HepG2 (cell line): ENCODE measurements at regions not wholly inside any gene's neighbourhood (a gene's known extent, or its start where the extent isn't known, plus 50 kb on each side); places are given as distances from the start of the nearest gene placed in this dataset.

ENCODE experiments used
- CBX5 ChIP-seq: sonication (generic); formaldehyde crosslinking; IDR thresholded peaks from 2 replicates; pipeline ENCODE4 v1.4.0; 2020; ENCODE audit warnings: missing genetic modification reagents, borderline replicate concordance
- EEA1 ChIP-seq: sonication (generic); formaldehyde crosslinking; IDR thresholded peaks from 2 replicates; pipeline ENCODE4 v1.5.1; 2020; ENCODE audit warnings: mild to moderate bottlenecking, missing genetic modification reagents, borderline replicate concordance
- FOXA1 ChIP-seq, 2 experiments: fragments of 450-650 bp in 1 of 2; sonication (generic) in 1 of 2; formaldehyde crosslinking in 1 of 2; IDR thresholded peaks; 2 replicates each; pipeline versions ENCODE4 v1.4.0 to v1.6.1; 2016 to 2020; ENCODE audit warnings: missing genetic modification reagents in 1 of 2
- FOXK1 ChIP-seq: sonication (generic); formaldehyde crosslinking; IDR thresholded peaks from 2 replicates; pipeline ENCODE4 v1.4.0; 2020; ENCODE audit warnings: low read depth, missing genetic modification reagents, borderline replicate concordance
- PLSCR1 ChIP-seq: sonication (generic); formaldehyde crosslinking; IDR thresholded peaks from 2 replicates; pipeline ENCODE4 v1.5.0; 2020; ENCODE audit warnings: missing genetic modification reagents, mild to moderate bottlenecking, borderline replicate concordance
- POGZ ChIP-seq: sonication (generic); formaldehyde crosslinking; IDR thresholded peaks from 2 replicates; pipeline ENCODE4 v1.4.0; 2020; ENCODE audit warnings: mild to moderate bottlenecking, missing genetic modification reagents
- POLR2A ChIP-seq, 2 experiments: IDR thresholded peaks; 2 replicates each; pipeline ENCODE4 v1.6.1; 2011; ENCODE audit warnings: low read depth in 2 of 2, low read length in 2 of 2, mild to moderate bottlenecking in 1 of 2, moderate library complexity in 1 of 2; ENCODE audit not compliant: insufficient read depth in 1 of 2
- POLR2AphosphoS5 ChIP-seq: IDR thresholded peaks from 2 replicates; pipeline ENCODE4 v1.6.1; 2012; ENCODE audit warnings: low read depth, low read length
- SUZ12 ChIP-seq: fragments of 150-350 bp; IDR thresholded peaks from 2 replicates; pipeline ENCODE4 v1.6.1; 2014; ENCODE audit warnings: low read depth, low read length
- TCF12 ChIP-seq, 2 experiments: fragments of 450-650 bp in 1 of 2; sonication (generic) in 1 of 2; formaldehyde crosslinking in 1 of 2; IDR thresholded peaks; 2 replicates each; pipeline versions ENCODE4 v1.6.1 to v1.8.0; 2017 to 2022; ENCODE audit warnings: antibody characterized with exemption in 1 of 2, mild to moderate bottlenecking in 1 of 2, missing genetic modification reagents in 1 of 2, moderate library complexity in 1 of 2
- UBTF ChIP-seq: sonication (generic); formaldehyde crosslinking; IDR thresholded peaks from 2 replicates; pipeline ENCODE4 v1.4.0; 2020; ENCODE audit warnings: mild to moderate bottlenecking, missing genetic modification reagents
- YY1 ChIP-seq: IDR thresholded peaks from 2 replicates; pipeline ENCODE4 v1.6.1; 2011; ENCODE audit warnings: low read length, low read depth, moderate library complexity, mild to moderate bottlenecking; ENCODE audit not compliant: insufficient read depth, insufficient replicate concordance
- ZNF367 ChIP-seq: sonication (generic); formaldehyde crosslinking; IDR thresholded peaks from 2 replicates; pipeline ENCODE4 v1.4.0; 2020; ENCODE audit warnings: missing genetic modification reagents, borderline replicate concordance
- TF ChIP-seq, protein P1 (sequence below): sonication (generic); formaldehyde crosslinking; IDR thresholded peaks from 2 replicates; pipeline ENCODE4 v1.4.0; 2020; ENCODE audit warnings: mild to moderate bottlenecking, low read depth, missing genetic modification reagents

GRCh38 chr4:171588051-171588545 lies 225.1 kb upstream of the GALNTL6 start:
- TF ChIP-seq EEA1 (CRISPR knock-in tag) (no peak), FOXA1 (IDR thresholded peaks at IDR 0.05) (no peak), FOXA1 (CRISPR knock-in tag; IDR thresholded peaks at IDR 0.05) (no peak), TCF12 (IDR thresholded peaks at IDR 0.05) (no peak), TCF12 (CRISPR knock-in tag; IDR thresholded peaks at IDR 0.05) (no peak), POLR2AphosphoS5 (no peak), UBTF (CRISPR knock-in tag) (no peak), POGZ (CRISPR knock-in tag) (no peak), ZNF367 (CRISPR knock-in tag) (no peak), FOXK1 (CRISPR knock-in tag) (no peak), YY1 (no peak), SUZ12 (no peak), PLSCR1 (CRISPR knock-in tag) (no peak), POLR2A (IDR thresholded peaks at IDR 0.05; ENCODE audit: insufficient read depth in 1 of 2, low read depth in 2 of 2, low read length in 2 of 2) (no peak), CBX5 (CRISPR knock-in tag) (no peak)
- TF ChIP-seq, protein P1, sequence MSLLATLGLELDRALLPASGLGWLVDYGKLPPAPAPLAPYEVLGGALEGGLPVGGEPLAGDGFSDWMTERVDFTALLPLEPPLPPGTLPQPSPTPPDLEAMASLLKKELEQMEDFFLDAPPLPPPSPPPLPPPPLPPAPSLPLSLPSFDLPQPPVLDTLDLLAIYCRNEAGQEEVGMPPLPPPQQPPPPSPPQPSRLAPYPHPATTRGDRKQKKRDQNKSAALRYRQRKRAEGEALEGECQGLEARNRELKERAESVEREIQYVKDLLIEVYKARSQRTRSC (CRISPR knock-in tag), result no peak
